H9 (cell line): ENCODE measurements at regions not wholly inside any gene's neighbourhood (a gene's known extent, or its start where the extent isn't known, plus 50 kb on each side); places are given as distances from the start of the nearest gene placed in this dataset.
"Not testable (repeated sequence)": the region's sequence is repeated elsewhere in the genome, so short reads cannot be mapped to it uniquely, and the experiment has no call there.

Source experiments
- DNase-seq: peaks from one replicate; pipeline ENCODE4 v3.0.0-alpha.2; 2017
- H2AFZ ChIP-seq: one replicate; pipeline ENCODE4 v1.6.1; 2013; ENCODE audit warnings: mild to moderate bottlenecking, low read length, control low read depth, moderate library complexity
- H2AK5ac ChIP-seq: 2 replicates; pipeline ENCODE4 v1.6.1; 2013; ENCODE audit warnings: low read length, control low read depth, mixed read lengths; ENCODE audit not compliant: insufficient read length
- H2BK120ac ChIP-seq: one replicate; pipeline ENCODE4 v1.6.1; 2013; ENCODE audit warnings: low read depth, mild to moderate bottlenecking, low read length, control low read depth, inconsistent platforms; ENCODE audit not compliant: poor library complexity, severe bottlenecking
- H2BK12ac ChIP-seq: 2 replicates; pipeline ENCODE4 v1.6.1; 2013; ENCODE audit warnings: low read length, control low read depth, mixed read lengths, low read depth; ENCODE audit not compliant: insufficient read length
- H2BK15ac ChIP-seq: 2 replicates; pipeline ENCODE4 v1.6.1; 2013; ENCODE audit warnings: low read depth, low read length, control low read depth
- H2BK20ac ChIP-seq: one replicate; pipeline ENCODE4 v1.6.1; 2013; ENCODE audit warnings: low read depth, mild to moderate bottlenecking, low read length, control low read depth, inconsistent platforms; ENCODE audit not compliant: poor library complexity, severe bottlenecking
- H2BK5ac ChIP-seq: 2 replicates; pipeline ENCODE4 v1.6.1; 2013; ENCODE audit warnings: low read length, control low read depth, mixed read lengths; ENCODE audit not compliant: insufficient read length
- H3K14ac ChIP-seq: 2 replicates; pipeline ENCODE4 v1.6.1; 2013; ENCODE audit warnings: low read length, control low read depth; ENCODE audit not compliant: insufficient read depth
- H3K18ac ChIP-seq: 2 replicates; pipeline ENCODE4 v1.6.1; 2013; ENCODE audit warnings: low read depth, mild to moderate bottlenecking, mixed read lengths, low read length, control low read depth; ENCODE audit not compliant: insufficient read length
- H3K23ac ChIP-seq: 2 replicates; pipeline ENCODE4 v1.6.1; 2013; ENCODE audit warnings: low read length, control low read depth, mixed read lengths, low read depth; ENCODE audit not compliant: insufficient read length
- H3K23me2 ChIP-seq: 2 replicates; pipeline ENCODE4 v1.6.1; 2013; ENCODE audit warnings: low read depth, mild to moderate bottlenecking, mixed read lengths, low read length, control low read depth; ENCODE audit not compliant: insufficient read length, poor library complexity, severe bottlenecking
- H3K27ac ChIP-seq: 2 replicates; pipeline ENCODE4 v1.5.1; 2013; ENCODE audit warnings: low read length, control low read depth, mixed read lengths, low read depth; ENCODE audit not compliant: insufficient read length
- H3K27me3 ChIP-seq: 2 replicates; pipeline ENCODE4 v1.6.1; 2013; ENCODE audit warnings: low read length, control low read depth, inconsistent platforms; ENCODE audit not compliant: insufficient read depth
- H3K4ac ChIP-seq: 2 replicates; pipeline ENCODE4 v1.6.1; 2013; ENCODE audit warnings: low read depth, mild to moderate bottlenecking, control low read depth, inconsistent platforms, low read length, moderate library complexity
- H3K4me1 ChIP-seq: 2 replicates; pipeline ENCODE4 v1.6.1; 2013; ENCODE audit warnings: low read length, control low read depth, inconsistent platforms; ENCODE audit not compliant: insufficient read depth
- H3K4me2 ChIP-seq: 2 replicates; pipeline ENCODE4 v1.6.1; 2013; ENCODE audit warnings: low read length, control low read depth, mixed read lengths; ENCODE audit not compliant: insufficient read length, insufficient read depth
- H3K56ac ChIP-seq: 2 replicates; pipeline ENCODE4 v1.6.1; 2013; ENCODE audit warnings: low read depth, mild to moderate bottlenecking, mixed read lengths, low read length, control low read depth; ENCODE audit not compliant: insufficient read length
- H3K79me1 ChIP-seq: 2 replicates; pipeline ENCODE4 v1.6.1; 2013; ENCODE audit warnings: low read depth, mild to moderate bottlenecking, moderate library complexity, low read length, control low read depth, inconsistent platforms; ENCODE audit not compliant: insufficient read depth, poor library complexity, severe bottlenecking
- H3K79me2 ChIP-seq: 2 replicates; pipeline ENCODE4 v1.6.1; 2013; ENCODE audit warnings: low read length, control low read depth, inconsistent platforms; ENCODE audit not compliant: insufficient read depth
- H3K9ac ChIP-seq: 2 replicates; pipeline ENCODE4 v1.6.1; 2013; ENCODE audit warnings: low read length, control low read depth, mixed read lengths; ENCODE audit not compliant: insufficient read length; ENCODE audit errors: extremely low read depth
- H3K9me3 ChIP-seq: one replicate; pipeline ENCODE4 v1.6.1; 2013; ENCODE audit warnings: low read depth, low read length, inconsistent platforms; ENCODE audit not compliant: control insufficient read depth
- H3T11ph ChIP-seq: one replicate; pipeline ENCODE4 v1.6.1; 2013; ENCODE audit warnings: mild to moderate bottlenecking, low read length, control low read depth, inconsistent platforms
- H4K20me1 ChIP-seq: one replicate; pipeline ENCODE4 v1.6.1; 2013; ENCODE audit not compliant: control insufficient read depth, insufficient read length, insufficient read depth
- H4K5ac ChIP-seq: 2 replicates; pipeline ENCODE4 v1.6.1; 2013; ENCODE audit warnings: low read depth, mild to moderate bottlenecking, mixed read lengths, low read length, control low read depth; ENCODE audit not compliant: insufficient read length
- H4K8ac ChIP-seq: replicated peaks from 2 replicates; pipeline ENCODE4 v1.6.1; 2013; ENCODE audit warnings: low read length, control low read depth, mixed read lengths, low read depth; ENCODE audit not compliant: insufficient read length
- H4K91ac ChIP-seq: 2 replicates; pipeline ENCODE4 v1.6.1; 2013; ENCODE audit warnings: low read depth, mild to moderate bottlenecking, moderate library complexity, mixed read lengths, low read length, control low read depth; ENCODE audit not compliant: insufficient read length
- H3K27ac Mint-ChIP-seq, 3 experiments: 2 replicates in 2 of 3; 3 replicates in 1 of 3; pipeline ENCODE4 v1.8.0; 2020 to 2021; ENCODE audit warnings: mixed read lengths in 3 of 3, mild to moderate bottlenecking in 1 of 3, moderate library complexity in 1 of 3
- H3K27me3 Mint-ChIP-seq: 2 replicates; pipeline ENCODE4 v1.8.0; 2021; ENCODE audit warnings: low read depth, mild to moderate bottlenecking, moderate library complexity, mixed read lengths
- H3K36me3 Mint-ChIP-seq, 3 experiments: 2 replicates in 2 of 3; 3 replicates in 1 of 3; pipeline ENCODE4 v1.8.0; 2020 to 2021; ENCODE audit warnings: low read depth in 3 of 3, mixed read lengths in 3 of 3; ENCODE audit not compliant: insufficient read depth in 1 of 3
- H3K4me1 Mint-ChIP-seq, 2 experiments: 2 replicates each; pipeline ENCODE4 v1.8.0; 2020; ENCODE audit warnings: mixed read lengths in 2 of 2
- H3K4me3 Mint-ChIP-seq, 2 experiments: 2 replicates in 1 of 2; 3 replicates in 1 of 2; pipeline ENCODE4 v1.8.0; 2020 to 2021; ENCODE audit warnings: mild to moderate bottlenecking in 2 of 2, mixed read lengths in 2 of 2, moderate library complexity in 1 of 2
- H3K9me3 Mint-ChIP-seq, 2 experiments: 2 replicates in 1 of 2; 3 replicates in 1 of 2; pipeline ENCODE4 v1.8.0; 2020; ENCODE audit warnings: mild to moderate bottlenecking in 2 of 2, mixed read lengths in 2 of 2, moderate library complexity in 1 of 2
- CTCF ChIP-seq: fragments of 200-600 bp; sonication (generic); conservative IDR thresholded peaks from 3 replicates; pipeline ENCODE4 v1.8.0; 2021; ENCODE audit warnings: antibody characterized with exemption, mild to moderate bottlenecking
- WGBS: extraction: QIAGEN DNeasy Blood & Tissue Kit; methylation state at CpG from one replicate; pipeline ENCODE4 v1.1.7; 2013; ENCODE audit warnings: missing lambda C conversion rate, low lambda C conversion rate, mixed read lengths; ENCODE audit not compliant: insufficient read length; ENCODE audit errors: extremely low coverage; 5-methylcytosine and 5-hydroxymethylcytosine counted together

- Histone ChIP-seq H2BK120ac (no peak overlapping the region), H2BK20ac (no peak overlapping the region), H3K9me3 (no peaks in the 10 kb centered on the region), H3K4me2 (no peak overlapping the region), H3K27me3 (no peaks in the 10 kb centered on the region), H3K27ac (no peak overlapping the region), H3K14ac (no peak overlapping the region), H3K4ac (no peak overlapping the region), H2BK15ac (no peak overlapping the region), H3K23ac (no peak overlapping the region), H3K79me1 (no peaks in the 10 kb centered on the region), H3K79me2 (no peaks in the 10 kb centered on the region), H3K18ac (no peak overlapping the region), H4K5ac (no peak overlapping the region), H3K4me1 (no peaks in the 10 kb centered on the region), H4K91ac (no peak overlapping the region), H2AFZ (no peak overlapping the region), H3K9ac (no peak overlapping the region), H3T11ph (no peak overlapping the region), H4K20me1 (no peaks in the 10 kb centered on the region), H2AK5ac (no peak overlapping the region), H4K8ac (no peak overlapping the region), H2BK12ac (no peak overlapping the region), H2BK5ac (no peak overlapping the region), H3K56ac (no peak overlapping the region), H3K23me2 (no peaks in the 10 kb centered on the region)
- Mint-ChIP-seq H3K9me3 (no peaks in the 10 kb centered on the region; a peak in 1 of 5 replicates), H3K27me3 (no peaks in the 10 kb centered on the region; the same call in 1 of the 2 replicates), H3K36me3 (peaks cover 0 to 7% (median 3%) of the 10 kb centered on the region in 3 experiments; a peak in 2 of 7 replicates), H3K4me3 (no peak overlapping the region), H3K4me1 (peaks cover 0 to 7% of the 10 kb centered on the region in 2 experiments; a peak in 2 of 4 replicates), H3K27ac (no peak overlapping the region)
- no peak for TF ChIP-seq CTCF
- no peak for DNase-seq
Measured at GRCh38 chr12:88677464-88677863, 97.2 kb upstream of the KITLG start.

GRCh38 chr12:88667615-88668014, 87.3 kb upstream of the KITLG start:
- not testable (repeated sequence) for H3K36me3 Mint-ChIP-seq, H3K27ac Mint-ChIP-seq, H3K9ac ChIP-seq, H3K79me2 ChIP-seq, H3K4me3 Mint-ChIP-seq, H4K8ac ChIP-seq, H2AFZ ChIP-seq, H2BK120ac ChIP-seq, H3K23ac ChIP-seq, H2BK5ac ChIP-seq, H3K56ac ChIP-seq, H3K23me2 ChIP-seq, H4K5ac ChIP-seq, H4K20me1 ChIP-seq, H3K4me1 ChIP-seq, H3K18ac ChIP-seq, H2BK15ac ChIP-seq, H3K27me3 Mint-ChIP-seq, H3T11ph ChIP-seq, H3K9me3 ChIP-seq, H2AK5ac ChIP-seq, H3K27ac ChIP-seq, H4K91ac ChIP-seq, H3K4ac ChIP-seq, H3K9me3 Mint-ChIP-seq, H3K4me2 ChIP-seq, H3K14ac ChIP-seq, H2BK12ac ChIP-seq, H3K79me1 ChIP-seq, H3K27me3 ChIP-seq, H2BK20ac ChIP-seq, DNase-seq
- peaks cover 4 to 11% of the 10 kb centered on the region in 2 experiments for H3K4me1 Mint-ChIP-seq
- no CpG with 5 or more reads among the region's 5 CpGs for WGBS
